K562 (cell line): ENCODE measurements at regions not wholly inside any gene's neighbourhood (a gene's known extent, or its start where the extent isn't known, plus 50 kb on each side); places are given as distances from the start of the nearest gene placed in this dataset.

ENCODE experiments used
- ATAC-seq: fragments of 200-7000 bp; cut with Tn5 transposase; 3 replicates; pipeline ENCODE4 v1.9.1; 2020; ENCODE audit warnings: moderate library complexity
- BruUV-seq: library from RNA; stranded (reverse); fragments of 400-500 nt; replicated peaks from 2 replicates; lab custom pipeline; 2021; lab: Mats Ljungman, UMichigan
- CTCF ChIA-PET: fragments of 300-600 bp; formaldehyde crosslinking; extraction: SDS; loops from one replicate; lab custom pipeline; 2021; ENCODE audit warnings: low intra/inter-chr PET ratio; lab: Yijun Ruan, JAX
- POLR2A ChIA-PET: fragments of 300-600, 350-650 bp; sonication (Branson Sonifier 250); formaldehyde crosslinking; extraction: SDS; loops from one replicate; lab custom pipeline; 2021; ENCODE audit warnings: antibody characterized with exemption, inconsistent platforms; lab: Yijun Ruan, JAX
- DNase-seq, 4 experiments: peaks; one replicate each; pipeline versions ENCODE4 v3.0.0 to v3.0.0-alpha.2; 2011 to 2018; ENCODE audit warnings: low spot score in 3 of 4, mixed read lengths in 3 of 4; ENCODE audit errors: extremely low read depth in 1 of 4
- FAIRE-seq: peaks from 2 replicates; lab custom pipeline; 2011; peaks lifted over from hg19 to GRCh38; lab: Jason Lieb, UNC
- H2AFZ ChIP-seq: 2 replicates; pipeline ENCODE4 v1.6.0; 2011; ENCODE audit warnings: low read depth, low read length, control low read depth, inconsistent platforms
- H3K27ac ChIP-seq: fragments of 200-600 bp; 3 replicates; pipeline ENCODE4 v1.8.0; 2011; ENCODE audit warnings: low read depth, mild to moderate bottlenecking, control low read depth, inconsistent platforms, low read length, moderate library complexity, mixed read lengths; ENCODE audit errors: extremely low read depth
- H3K27me3 ChIP-seq, 2 experiments: fragments of 300-600 bp in 1 of 2; 2 replicates in 1 of 2; 3 replicates in 1 of 2; pipeline versions ENCODE4 v1.6.0 to v1.8.0; 2011; ENCODE audit warnings: inconsistent platforms in 2 of 2, low read length in 2 of 2, mild to moderate bottlenecking in 1 of 2, mixed read lengths in 1 of 2, moderate library complexity in 1 of 2; ENCODE audit not compliant: control insufficient read depth in 2 of 2, insufficient read depth in 2 of 2
- H3K36me3 ChIP-seq: fragments of 300-600 bp; 3 replicates; pipeline ENCODE4 v1.8.0; 2011; ENCODE audit warnings: mild to moderate bottlenecking, low read length, inconsistent platforms; ENCODE audit not compliant: control insufficient read depth, insufficient read depth
- H3K4me1 ChIP-seq, 2 experiments: fragments of 200-600 bp in 1 of 2; replicated peaks in 1 of 2; 2 replicates in 1 of 2; 3 replicates in 1 of 2; pipeline versions ENCODE4 v1.5.1 to v1.8.0; 2011; ENCODE audit warnings: inconsistent platforms in 2 of 2, low read length in 2 of 2, mild to moderate bottlenecking in 1 of 2, mixed read lengths in 1 of 2, moderate library complexity in 1 of 2; ENCODE audit not compliant: control insufficient read depth in 2 of 2, insufficient read depth in 2 of 2
- H3K4me2 ChIP-seq: 2 replicates; pipeline ENCODE4 v1.6.1; 2011; ENCODE audit warnings: low read length, control low read depth, inconsistent platforms, mixed read lengths; ENCODE audit not compliant: insufficient read depth
- H3K4me3 ChIP-seq: fragments of 200-600 bp; sonication (generic), shearing (Covaris generic); 2 replicates; pipeline ENCODE4 v1.5.1; 2016; ENCODE audit warnings: control low read depth, inconsistent platforms
- H3K79me2 ChIP-seq: fragments of 200-600 bp; 3 replicates; pipeline ENCODE4 v1.8.0; 2011; ENCODE audit warnings: low read length, inconsistent platforms; ENCODE audit not compliant: control insufficient read depth, insufficient read depth
- H3K9ac ChIP-seq, 2 experiments: 2 replicates each; pipeline versions ENCODE4 v1.6.0 to v1.6.1; 2011; ENCODE audit warnings: low read depth in 2 of 2, low read length in 2 of 2, control low read depth in 1 of 2, inconsistent platforms in 1 of 2, mild to moderate bottlenecking in 1 of 2, mixed read lengths in 1 of 2; ENCODE audit not compliant: insufficient read depth in 1 of 2
- H3K9me1 ChIP-seq: one replicate; pipeline ENCODE4 v1.6.0; 2011; ENCODE audit warnings: inconsistent platforms, mild to moderate bottlenecking, low read length, moderate library complexity; ENCODE audit not compliant: control insufficient read depth, insufficient read depth
- H3K9me3 ChIP-seq: replicated peaks from 2 replicates; pipeline ENCODE4 v1.5.1; 2011; ENCODE audit warnings: low read depth, low read length, inconsistent platforms; ENCODE audit not compliant: control insufficient read depth, insufficient read depth
- H4K20me1 ChIP-seq: replicated peaks from 2 replicates; pipeline ENCODE4 v1.6.1; 2011; ENCODE audit warnings: low read length, inconsistent platforms, mixed read lengths; ENCODE audit not compliant: control insufficient read depth, insufficient read depth
- CBX8 ChIP-seq: fragments of 200-600 bp; sonication (generic); IDR thresholded peaks from 2 replicates; pipeline ENCODE4 v1.6.1; 2012; ENCODE audit warnings: borderline replicate concordance, mixed run types, low read depth, mild to moderate bottlenecking, moderate library complexity, mixed read lengths, low read length, control low read depth, inconsistent platforms; ENCODE audit not compliant: poor library complexity, severe bottlenecking; ENCODE audit errors: extremely low read depth
- HMG20B ChIP-seq: fragments of 250-450 bp; sonication (Bioruptor Pico); IDR thresholded peaks from 2 replicates; pipeline ENCODE4 v1.5.0; 2021; ENCODE audit warnings: mild to moderate bottlenecking
- HNRNPH1 ChIP-seq: fragments of 200-400 bp; formaldehyde crosslinking; optimal IDR thresholded peaks from 2 replicates; pipeline ENCODE3; 2017; ENCODE audit warnings: low read depth, mild to moderate bottlenecking, low read length, moderate library complexity
- HNRNPLL ChIP-seq: fragments of 200-400 bp; formaldehyde crosslinking; IDR thresholded peaks from 2 replicates; pipeline ENCODE4 v1.6.1; 2017; ENCODE audit warnings: low read length, low read depth, mild to moderate bottlenecking; ENCODE audit not compliant: poor library complexity, severe bottlenecking
- HNRNPUL1 ChIP-seq: fragments of 200-400 bp; formaldehyde crosslinking; IDR thresholded peaks from 2 replicates; pipeline ENCODE4 v1.6.1; 2017; ENCODE audit warnings: low read length
- MAZ ChIP-seq, 2 experiments: fragments of 450-650 bp in 1 of 2; sonication (generic) in 1 of 2; formaldehyde crosslinking; IDR thresholded peaks in 1 of 2; conservative IDR thresholded peaks in 1 of 2; 2 replicates each; pipeline versions ENCODE4 v1.4.0 to v1.5.0; 2020; ENCODE audit warnings: mild to moderate bottlenecking in 1 of 2, missing genetic modification reagents in 1 of 2
- MCM7 ChIP-seq, 2 experiments: fragments of 450-650 bp; IDR thresholded peaks; 2 replicates each; pipeline ENCODE4 v1.6.1; 2016 to 2018
- NBN ChIP-seq: fragments of 450-650 bp; IDR thresholded peaks from 2 replicates; pipeline ENCODE4 v1.6.1; 2016; ENCODE audit warnings: low read depth, mild to moderate bottlenecking
- SIX5 ChIP-seq, 2 experiments: IDR thresholded peaks; 2 replicates each; pipeline ENCODE4 v1.6.1; 2011; ENCODE audit warnings: low read length in 2 of 2, borderline replicate concordance in 1 of 2, low read depth in 1 of 2, mild to moderate bottlenecking in 1 of 2, moderate library complexity in 1 of 2; ENCODE audit not compliant: insufficient read depth in 1 of 2
- STAG1 ChIP-seq: sonication (generic); formaldehyde crosslinking; IDR thresholded peaks from 2 replicates; pipeline ENCODE4 v1.5.0; 2020; ENCODE audit warnings: missing genetic modification reagents, borderline replicate concordance
- TFAM ChIP-seq: fragments of 250-450 bp; sonication (Bioruptor Pico); conservative IDR thresholded peaks from 2 replicates; pipeline ENCODE4 v1.5.0; 2021; ENCODE audit warnings: mild to moderate bottlenecking, moderate library complexity
- ZNF354B ChIP-seq: fragments of 250-450 bp; sonication (Bioruptor Pico); IDR thresholded peaks from 2 replicates; pipeline ENCODE4 v1.4.0; 2020
- ZZZ3 ChIP-seq: fragments of 450-650 bp; IDR thresholded peaks from 2 replicates; pipeline ENCODE4 v1.6.1; 2016; ENCODE audit warnings: antibody characterized with exemption, mild to moderate bottlenecking, moderate library complexity
- WGBS: fragments of 100-300 bp; shearing (Covaris generic); methylation state at CpG from one replicate; pipeline ENCODE4 v1.1.6; 2016; ENCODE audit warnings: low coverage, mixed read lengths; ENCODE audit not compliant: insufficient coverage; ENCODE audit errors: missing lambda C conversion rate; 5-methylcytosine and 5-hydroxymethylcytosine counted together
- in situ Hi-C: fragments of 300-500 bp; cut with MboI; formaldehyde crosslinking; loops from 4 replicates; pipeline ENCODE4 v1.15.0; 2018; ENCODE audit warnings: inconsistent platforms, mixed read lengths
- intact Hi-C: fragments of 100-400 bp; cut with micrococcal nuclease; formaldehyde crosslinking; loops from 2 replicates; pipeline ENCODE4 v1.14.2; 2022
- TF ChIP-seq, protein P1 (sequence below): fragments of 250-450 bp; sonication (Bioruptor Pico); IDR thresholded peaks from 2 replicates; pipeline ENCODE4 v1.4.0; 2020; ENCODE audit warnings: mild to moderate bottlenecking, moderate library complexity, borderline replicate concordance
- TF ChIP-seq, protein P2 (sequence below): fragments of 450-650 bp; formaldehyde crosslinking; IDR thresholded peaks from 2 replicates; pipeline ENCODE4 v1.4.0; 2022; ENCODE audit warnings: missing genetic modification characterization
- TF ChIP-seq, protein P3 (sequence below), 2 experiments: fragments of 450-650 bp in 1 of 2; sonication (generic) in 1 of 2; formaldehyde crosslinking; conservative IDR thresholded peaks; 2 replicates each; pipeline versions ENCODE4 v1.4.0 to v1.8.1; 2020 to 2022; ENCODE audit warnings: mild to moderate bottlenecking in 1 of 2, missing genetic modification reagents in 1 of 2
- TF ChIP-seq, protein P4 (sequence below): fragments of 250-450 bp; sonication (Bioruptor Pico); IDR thresholded peaks from 2 replicates; pipeline ENCODE4 v1.8.0; 2022; ENCODE audit warnings: moderate library complexity, mild to moderate bottlenecking, inconsistent platforms

DNA sequence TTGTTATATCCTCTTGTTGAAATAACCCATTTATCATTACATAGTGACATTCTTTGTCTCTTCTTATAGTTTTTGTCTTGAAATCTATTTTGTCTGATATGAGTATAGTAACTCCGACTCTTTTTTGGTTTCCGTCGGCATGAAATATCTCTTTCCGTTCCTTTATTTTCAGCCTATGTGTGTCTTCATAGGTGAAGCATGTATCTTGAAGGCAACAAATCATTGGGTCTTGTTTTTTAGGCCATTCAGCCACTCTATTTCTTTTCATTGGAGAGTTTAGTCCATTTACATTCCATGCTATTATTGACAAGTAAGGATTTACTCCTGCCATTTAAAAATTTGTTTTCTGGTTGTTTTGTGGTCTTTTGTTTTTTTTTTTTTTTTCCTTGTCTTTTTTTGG lies 441.9 kb upstream of the KAZN start (continued):
- TF ChIP-seq, protein P1, sequence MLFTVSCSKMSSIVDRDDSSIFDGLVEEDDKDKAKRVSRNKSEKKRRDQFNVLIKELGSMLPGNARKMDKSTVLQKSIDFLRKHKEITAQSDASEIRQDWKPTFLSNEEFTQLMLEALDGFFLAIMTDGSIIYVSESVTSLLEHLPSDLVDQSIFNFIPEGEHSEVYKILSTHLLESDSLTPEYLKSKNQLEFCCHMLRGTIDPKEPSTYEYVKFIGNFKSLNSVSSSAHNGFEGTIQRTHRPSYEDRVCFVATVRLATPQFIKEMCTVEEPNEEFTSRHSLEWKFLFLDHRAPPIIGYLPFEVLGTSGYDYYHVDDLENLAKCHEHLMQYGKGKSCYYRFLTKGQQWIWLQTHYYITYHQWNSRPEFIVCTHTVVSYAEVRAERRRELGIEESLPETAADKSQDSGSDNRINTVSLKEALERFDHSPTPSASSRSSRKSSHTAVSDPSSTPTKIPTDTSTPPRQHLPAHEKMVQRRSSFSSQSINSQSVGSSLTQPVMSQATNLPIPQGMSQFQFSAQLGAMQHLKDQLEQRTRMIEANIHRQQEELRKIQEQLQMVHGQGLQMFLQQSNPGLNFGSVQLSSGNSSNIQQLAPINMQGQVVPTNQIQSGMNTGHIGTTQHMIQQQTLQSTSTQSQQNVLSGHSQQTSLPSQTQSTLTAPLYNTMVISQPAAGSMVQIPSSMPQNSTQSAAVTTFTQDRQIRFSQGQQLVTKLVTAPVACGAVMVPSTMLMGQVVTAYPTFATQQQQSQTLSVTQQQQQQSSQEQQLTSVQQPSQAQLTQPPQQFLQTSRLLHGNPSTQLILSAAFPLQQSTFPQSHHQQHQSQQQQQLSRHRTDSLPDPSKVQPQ (CRISPR knock-in tag) = no peak
- no peak for TF ChIP-seq MCM7 (IDR thresholded peaks at IDR 0.05)
- TF ChIP-seq, all 486 proteins: peak for 0

DNA sequence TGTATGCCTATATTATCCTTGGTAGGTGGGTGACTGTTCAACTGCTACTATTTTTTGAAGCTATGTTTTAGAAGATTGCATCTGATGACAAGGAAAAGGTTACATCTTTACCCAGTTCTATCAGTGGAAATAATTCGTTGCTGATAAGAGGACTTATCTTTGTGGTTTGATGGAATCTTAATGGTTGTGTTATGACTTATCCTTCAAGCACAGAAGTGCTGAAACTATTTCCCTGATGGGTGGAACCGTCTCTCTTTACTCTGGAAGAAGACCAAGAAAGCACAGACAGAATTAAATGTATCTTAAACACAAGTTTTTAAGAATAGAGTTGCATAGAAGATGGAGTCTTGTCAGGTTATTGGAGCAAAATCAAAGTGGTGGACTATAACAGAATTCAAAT lies 437.7 kb upstream of the KAZN start:
- no peak for DNase-seq
- POLR2A ChIA-PET = no interaction called here
- no peaks in the 10 kb centered on the region for H4K20me1 ChIP-seq
- H3K79me2 ChIP-seq = no peaks in the 10 kb centered on the region
- in situ Hi-C loops (no loop called here), intact Hi-C loops (no loop called here)
- no peaks in the 10 kb centered on the region for H3K9me3 ChIP-seq
- H3K27me3 ChIP-seq = peaks cover 8% of the 10 kb centered on the region in 2 experiments; a peak in 4 of 5 replicates
- H3K36me3 ChIP-seq = no peaks in the 10 kb centered on the region
- no peak overlapping the region for H3K9ac ChIP-seq
- WGBS = 0% methylated on average over 2 of the region's 2 CpGs
- no peak overlapping the region for H3K4me2 ChIP-seq
- CTCF ChIA-PET = no interaction called here
- H3K4me1 ChIP-seq = no peaks in the 10 kb centered on the region
- no peak overlapping the region for H2AFZ ChIP-seq
- no peak overlapping the region for H3K4me3 ChIP-seq
- ATAC-seq = no peak
- FAIRE-seq = no peak
- no TSS peak for BruUV-seq
- no peak overlapping the region for H3K27ac ChIP-seq
- H3K9me1 ChIP-seq = no peaks in the 10 kb centered on the region
- TF ChIP-seq HNRNPUL1 (no peak), SIX5 (IDR thresholded peaks at IDR 0.05; ENCODE audit: borderline replicate concordance in 1 of 2, insufficient read depth in 1 of 2, low read depth in 1 of 2, low read length in 2 of 2) (no peak), HMG20B (CRISPR knock-in tag) (no peak), ZNF354B (CRISPR knock-in tag) (no peak), CBX8 (no peak), TFAM (CRISPR knock-in tag) (no peak), ZZZ3 (no peak), HNRNPLL (no peak), STAG1 (no peak), HNRNPH1 (no peak), MAZ (CRISPR knock-in tag; conservative IDR thresholded peaks at IDR 0.05 in 1 of 2, IDR thresholded peaks at IDR 0.05 in 1 of 2) (no peak), NBN (no peak)
- TF ChIP-seq, protein P2, sequence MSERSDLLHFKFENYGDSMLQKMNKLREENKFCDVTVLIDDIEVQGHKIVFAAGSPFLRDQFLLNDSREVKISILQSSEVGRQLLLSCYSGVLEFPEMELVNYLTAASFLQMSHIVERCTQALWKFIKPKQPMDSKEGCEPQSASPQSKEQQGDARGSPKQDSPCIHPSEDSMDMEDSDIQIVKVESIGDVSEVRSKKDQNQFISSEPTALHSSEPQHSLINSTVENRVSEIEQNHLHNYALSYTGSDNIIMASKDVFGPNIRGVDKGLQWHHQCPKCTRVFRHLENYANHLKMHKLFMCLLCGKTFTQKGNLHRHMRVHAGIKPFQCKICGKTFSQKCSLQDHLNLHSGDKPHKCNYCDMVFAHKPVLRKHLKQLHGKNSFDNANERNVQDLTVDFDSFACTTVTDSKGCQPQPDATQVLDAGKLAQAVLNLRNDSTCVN (CRISPR knock-in tag) = no peak
- TF ChIP-seq, protein P3, sequence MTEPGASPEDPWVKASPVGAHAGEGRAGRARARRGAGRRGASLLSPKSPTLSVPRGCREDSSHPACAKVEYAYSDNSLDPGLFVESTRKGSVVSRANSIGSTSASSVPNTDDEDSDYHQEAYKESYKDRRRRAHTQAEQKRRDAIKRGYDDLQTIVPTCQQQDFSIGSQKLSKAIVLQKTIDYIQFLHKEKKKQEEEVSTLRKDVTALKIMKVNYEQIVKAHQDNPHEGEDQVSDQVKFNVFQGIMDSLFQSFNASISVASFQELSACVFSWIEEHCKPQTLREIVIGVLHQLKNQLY (CRISPR knock-in tag; conservative IDR thresholded peaks at IDR 0.05) = no peak
- TF ChIP-seq, protein P4, sequence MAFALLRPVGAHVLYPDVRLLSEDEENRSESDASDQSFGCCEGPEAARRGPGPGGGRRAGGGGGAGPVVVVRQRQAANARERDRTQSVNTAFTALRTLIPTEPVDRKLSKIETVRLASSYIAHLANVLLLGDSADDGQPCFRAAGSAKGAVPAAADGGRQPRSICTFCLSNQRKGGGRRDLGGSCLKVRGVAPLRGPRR = no peak
